ENCODE measurements at regions not wholly inside any gene's neighbourhood (a gene's known extent, or its start where the extent isn't known, plus 50 kb on each side); places are given as distances from the start of the nearest gene placed in this dataset.

DNA sequence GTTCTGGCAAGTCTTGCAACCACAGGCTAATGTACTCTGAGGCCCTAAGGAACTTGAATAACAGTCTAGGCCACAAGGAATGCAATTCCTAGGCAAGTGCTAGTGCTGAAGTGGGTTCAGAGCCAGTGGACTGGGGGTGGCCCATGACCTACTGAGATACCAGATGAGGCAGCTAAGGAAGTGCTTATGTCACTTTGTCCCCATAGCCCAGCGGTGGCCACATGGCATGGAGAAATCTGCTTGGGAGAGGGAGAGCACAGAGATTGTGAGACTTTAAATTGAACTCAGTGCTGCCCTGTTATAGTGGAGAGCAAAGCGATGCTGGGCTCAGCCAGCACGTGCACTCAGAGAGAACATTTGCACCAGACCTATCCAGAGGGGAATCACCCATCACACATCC is 629.5 kb downstream of the JRKL start:
- TF ChIP-seq POLR2AphosphoS5 (IDR thresholded peaks at IDR 0.05) (no peak), CTCF (IDR thresholded peaks at IDR 0.05 in 8 of 11, conservative IDR thresholded peaks at IDR 0.05 in 3 of 11) (no peak), POLR2A (IDR thresholded peaks at IDR 0.05) (no peak)
- Histone ChIP-seq H3K27me3 (replicated peaks in 1 of 7) (no peaks in the 10 kb centered on the region), H3K36me3 (no peaks in the 10 kb centered on the region), H3K27ac (no peak overlapping the region), H3K9me3 (peaks cover 0 to 24% (median 10%) of the 10 kb centered on the region in 8 donors), H3K4me1 (no peaks in the 10 kb centered on the region), H3K4me3 (no peak overlapping the region)
- WGBS, 5 donors, result 67 to 92% (median 84%) methylated on average over 3 of the region's 3 CpGs
- intact Hi-C loops (cut with DNase I; ENCODE audit: low total_unique reads), result no loop called here
- DNase-seq, result no peak

DNA sequence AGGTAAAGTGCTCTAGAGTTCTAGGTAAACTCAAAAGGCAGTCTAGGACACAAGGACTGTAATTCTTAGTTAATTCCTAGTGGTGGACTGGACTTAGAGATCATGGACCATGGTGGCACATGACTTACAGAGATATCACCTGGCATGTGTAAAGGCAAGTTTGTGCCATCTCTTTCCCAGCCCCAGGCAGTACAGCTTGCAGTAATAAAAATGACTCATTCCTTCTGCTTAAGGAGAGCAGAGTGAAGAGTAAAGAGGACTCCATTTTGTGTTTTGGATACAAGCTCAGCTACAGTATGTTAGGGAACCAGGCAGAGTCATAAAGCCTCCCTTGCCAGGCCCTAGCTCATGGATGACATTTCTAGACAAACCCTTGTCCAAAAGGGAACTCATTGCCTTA is 629.9 kb downstream of the JRKL start:
- Histone ChIP-seq H3K4me3 (no peak overlapping the region), H3K27ac (no peak overlapping the region), H3K36me3 (no peaks in the 10 kb centered on the region), H3K27me3 (replicated peaks in 1 of 7) (no peaks in the 10 kb centered on the region), H3K9me3 (peaks cover 0 to 24% (median 10%) of the 10 kb centered on the region in 8 donors), H3K4me1 (no peaks in the 10 kb centered on the region)
- intact Hi-C loops (cut with DNase I; ENCODE audit: low total_unique reads), result no loop called here
- TF ChIP-seq POLR2AphosphoS5 (IDR thresholded peaks at IDR 0.05) (no peak), CTCF (IDR thresholded peaks at IDR 0.05 in 8 of 11, conservative IDR thresholded peaks at IDR 0.05 in 3 of 11) (no peak), POLR2A (IDR thresholded peaks at IDR 0.05) (no peak)
- DNase-seq, result no peak

GRCh38 chr11:97022955-97023354 is 633.1 kb downstream of the JRKL start:
- no peak for DNase-seq
- no peaks in the 10 kb centered on the region for H3K27me3 ChIP-seq (replicated peaks in 1 of 7)
- TF ChIP-seq POLR2A (IDR thresholded peaks at IDR 0.05), result no peak
- TF ChIP-seq POLR2AphosphoS5 (IDR thresholded peaks at IDR 0.05), result no peak
- no peak for TF ChIP-seq CTCF (IDR thresholded peaks at IDR 0.05 in 8 of 11, conservative IDR thresholded peaks at IDR 0.05 in 3 of 11)
- peaks cover 0 to 26% (median 7%) of the 10 kb centered on the region in 8 donors for H3K9me3 ChIP-seq
- H3K4me1 ChIP-seq, result no peaks in the 10 kb centered on the region
- no peaks in the 10 kb centered on the region for H3K36me3 ChIP-seq
- no peak overlapping the region for H3K4me3 ChIP-seq
- H3K27ac ChIP-seq, result no peak overlapping the region
- intact Hi-C loops (cut with DNase I; ENCODE audit: low total_unique reads), result no loop called here
- 81 to 89% (median 84%) methylated on average over 2 of the region's 2 CpGs for WGBS, 5 donors

GRCh38 chr11:97028836-97029406 is 639.1 kb downstream of the JRKL start:
- DNase-seq, result no peak
- TF ChIP-seq CTCF (IDR thresholded peaks at IDR 0.05 in 8 of 11, conservative IDR thresholded peaks at IDR 0.05 in 3 of 11), result no peak
- no peaks in the 10 kb centered on the region for H3K36me3 ChIP-seq
- no peaks in the 10 kb centered on the region for H3K4me1 ChIP-seq
- H3K4me3 ChIP-seq, result no peak overlapping the region
- no peaks in the 10 kb centered on the region for H3K27me3 ChIP-seq (replicated peaks in 1 of 7)
- peaks cover 0 to 17% (median 4%) of the 10 kb centered on the region in 8 donors for H3K9me3 ChIP-seq
- intact Hi-C loops (cut with DNase I; ENCODE audit: low total_unique reads), result no loop called here
- WGBS, 5 donors, result 83 to 95% (median 88%) methylated on average over 1 of the region's 1 CpG
- H3K27ac ChIP-seq, result no peak overlapping the region
